ENCODE measurements at regions not wholly inside any gene's neighbourhood (a gene's known extent, or its start where the extent isn't known, plus 50 kb on each side); places are given as distances from the start of the nearest gene placed in this dataset.
"Not testable (repeated sequence)": the region's sequence is repeated elsewhere in the genome, so short reads cannot be mapped to it uniquely, and the experiment has no call there.

GRCh38 chr10:78604721-78605120, 464.0 kb upstream of the ZMIZ1 start:
- Histone ChIP-seq H3K27ac (ENCODE audit: low read depth, low read length) (no peak overlapping the region), H3K27me3 (ENCODE audit: control insufficient read depth, insufficient read depth, low read length) (peaks cover 11% of the 10 kb centered on the region), H3K4me3 (ENCODE audit: low read depth, low read length) (no peak overlapping the region), H3K9me3 (ENCODE audit: control insufficient read depth, insufficient read depth, low read length) (no peaks in the 10 kb centered on the region; the same call in 1 of the 2 replicates)
- ChIA-PET POLR2A (no interaction called here), CTCF (interaction anchor here (0.6 kb wide), 1 partner anchor 463 kb away, joined by 6 read pairs; no protein-coding TSS in a partner anchor)
- no peak for TF ChIP-seq CTCF (IDR thresholded peaks at IDR 0.05; ENCODE audit: low read depth, low read length)
- DNase-seq (ENCODE audit: low read depth, low spot score): no peak

- CTCF ChIA-PET: no interaction called here
- POLR2A ChIA-PET: no interaction called here
Observed at GRCh38 chr10:78605800-78606350, 462.9 kb upstream of the ZMIZ1 start.

GRCh38 chr10:78606766-78607165, 462.0 kb upstream of the ZMIZ1 start:
- CTCF ChIA-PET; H3K27ac ChIP-seq (ENCODE audit: low read depth, low read length); H3K27me3 ChIP-seq (ENCODE audit: control insufficient read depth, insufficient read depth, low read length); H3K4me3 ChIP-seq (ENCODE audit: low read depth, low read length); DNase-seq (ENCODE audit: low read depth, low spot score); POLR2A ChIA-PET; H3K9me3 ChIP-seq (ENCODE audit: control insufficient read depth, insufficient read depth, low read length): not testable (repeated sequence)

More at GRCh38 chr10:78605800-78606350, 462.9 kb upstream of the ZMIZ1 start:
- H3K4me3 ChIP-seq (ENCODE audit: low read depth, low read length): no peak overlapping the region
- H3K27ac ChIP-seq (ENCODE audit: low read depth, low read length): no peak overlapping the region
- TF ChIP-seq CTCF (IDR thresholded peaks at IDR 0.05; ENCODE audit: low read depth, low read length): no peak
- H3K27me3 ChIP-seq (ENCODE audit: control insufficient read depth, insufficient read depth, low read length): peaks cover 5% of the 10 kb centered on the region
- no peak for DNase-seq (ENCODE audit: low read depth, low spot score)
- no peaks in the 10 kb centered on the region; the same call in 1 of the 2 replicates for H3K9me3 ChIP-seq (ENCODE audit: control insufficient read depth, insufficient read depth, low read length)

- no peak overlapping the region for H3K27ac ChIP-seq (ENCODE audit: low read depth, low read length)
- TF ChIP-seq CTCF (IDR thresholded peaks at IDR 0.05; ENCODE audit: low read depth, low read length): no peak
- DNase-seq (ENCODE audit: low read depth, low spot score): no peak
- ChIA-PET CTCF (no interaction called here), POLR2A (no interaction called here)
- H3K27me3 ChIP-seq (ENCODE audit: control insufficient read depth, insufficient read depth, low read length): peaks cover 22% of the 10 kb centered on the region
- H3K4me3 ChIP-seq (ENCODE audit: low read depth, low read length): no peak overlapping the region
- no peaks in the 10 kb centered on the region; the same call in none of the 2 replicates for H3K9me3 ChIP-seq (ENCODE audit: control insufficient read depth, insufficient read depth, low read length)
Observed at GRCh38 chr10:78609976-78610375, 458.8 kb upstream of the ZMIZ1 start.

- CTCF ChIA-PET: no interaction called here
Observed at GRCh38 chr10:78613132-78613531, 455.6 kb upstream of the ZMIZ1 start.

More at GRCh38 chr10:78613132-78613531, 455.6 kb upstream of the ZMIZ1 start:
- DNase-seq (ENCODE audit: low read depth, low spot score): no peak
- POLR2A ChIA-PET: no interaction called here
- no peak for TF ChIP-seq CTCF (IDR thresholded peaks at IDR 0.05; ENCODE audit: low read depth, low read length)
- no peak overlapping the region for H3K27ac ChIP-seq (ENCODE audit: low read depth, low read length)
- no peaks in the 10 kb centered on the region; the same call in none of the 2 replicates for H3K9me3 ChIP-seq (ENCODE audit: control insufficient read depth, insufficient read depth, low read length)
- no peak overlapping the region for H3K4me3 ChIP-seq (ENCODE audit: low read depth, low read length)
- H3K27me3 ChIP-seq (ENCODE audit: control insufficient read depth, insufficient read depth, low read length): peaks cover 35% of the 10 kb centered on the region
